ENCODE measurements at regions not wholly inside any gene's neighbourhood (a gene's known extent, or its start where the extent isn't known, plus 50 kb on each side); places are given as distances from the start of the nearest gene placed in this dataset.

- H3K4me3 Mint-ChIP-seq, result no peak overlapping the region
- no peaks in the 10 kb centered on the region for H3K36me3 ChIP-seq (ENCODE audit: insufficient read depth, low read length)
- no peak overlapping the region for H3K4me3 ChIP-seq (ENCODE audit: low read length)
- H3K36me3 Mint-ChIP-seq (ENCODE audit: low read depth), result no peaks in the 10 kb centered on the region
- no peaks in the 10 kb centered on the region for H3K9me3 ChIP-seq (ENCODE audit: control insufficient read depth in 1 of 2, insufficient read depth in 1 of 2, low read length in 2 of 2)
- intact Hi-C loops (cut with DNase I, micrococcal nuclease), result no loop called here
- POLR2A ChIA-PET, result no interaction called here
- H3K27ac ChIP-seq (ENCODE audit: low read depth in 1 of 2, low read length in 2 of 2), result no peak overlapping the region
- CTCF ChIA-PET, result no interaction called here
- no peak overlapping the region for H3K27ac Mint-ChIP-seq
- no peaks in the 10 kb centered on the region for H3K4me1 Mint-ChIP-seq (ENCODE audit: low read depth)
- DNase-seq, result no peak
- peaks cover 1% of the 10 kb centered on the region for H3K9me3 Mint-ChIP-seq
- no peak for ATAC-seq (ENCODE audit: poor library complexity)
- peaks cover 7% of the 10 kb centered on the region for H3K27me3 Mint-ChIP-seq
- peaks cover 0 to 5% of the 10 kb centered on the region in 2 experiments for H3K27me3 ChIP-seq (ENCODE audit: control insufficient read depth in 1 of 2, insufficient read depth in 2 of 2, low read length in 2 of 2)
- no peaks in the 10 kb centered on the region for H3K4me1 ChIP-seq (ENCODE audit: insufficient read depth, low read length)
- TF ChIP-seq CTCF (IDR thresholded peaks at IDR 0.05), result no peak
Measured at GRCh38 chr6:169079650-169080049, 174.0 kb downstream of the THBS2 start.

- H3K4me1 ChIP-seq (ENCODE audit: insufficient read depth, low read length), result no peaks in the 10 kb centered on the region
- peaks cover 0 to 5% of the 10 kb centered on the region in 2 experiments for H3K27me3 ChIP-seq (ENCODE audit: control insufficient read depth in 1 of 2, insufficient read depth in 2 of 2, low read length in 2 of 2)
- ChIA-PET CTCF (no interaction called here), POLR2A (no interaction called here)
- Mint-ChIP-seq H3K4me1 (ENCODE audit: low read depth) (no peaks in the 10 kb centered on the region), H3K27me3 (peaks cover 12% of the 10 kb centered on the region), H3K9me3 (no peaks in the 10 kb centered on the region), H3K4me3 (no peak overlapping the region), H3K36me3 (ENCODE audit: low read depth) (no peaks in the 10 kb centered on the region), H3K27ac (no peak overlapping the region)
- H3K36me3 ChIP-seq (ENCODE audit: insufficient read depth, low read length), result no peaks in the 10 kb centered on the region
- ATAC-seq (ENCODE audit: poor library complexity) (no peak), DNase-seq (no peak)
- intact Hi-C loops (cut with DNase I, micrococcal nuclease), result no loop called here
- H3K27ac ChIP-seq (ENCODE audit: low read depth in 1 of 2, low read length in 2 of 2), result no peak overlapping the region
- no peak overlapping the region for H3K4me3 ChIP-seq (ENCODE audit: low read length)
- TF ChIP-seq CTCF (IDR thresholded peaks at IDR 0.05), result no peak
- H3K9me3 ChIP-seq (ENCODE audit: control insufficient read depth in 1 of 2, insufficient read depth in 1 of 2, low read length in 2 of 2), result no peaks in the 10 kb centered on the region
Measured at GRCh38 chr6:169078399-169079145, 175.1 kb downstream of the THBS2 start.

- Histone ChIP-seq H3K27me3 (ENCODE audit: control insufficient read depth in 1 of 2, insufficient read depth in 2 of 2, low read length in 2 of 2) (peaks cover 0 to 5% of the 10 kb centered on the region in 2 experiments), H3K27ac (ENCODE audit: low read depth in 1 of 2, low read length in 2 of 2) (no peak overlapping the region), H3K4me3 (ENCODE audit: low read length) (no peak overlapping the region), H3K36me3 (ENCODE audit: insufficient read depth, low read length) (no peaks in the 10 kb centered on the region), H3K4me1 (ENCODE audit: insufficient read depth, low read length) (no peaks in the 10 kb centered on the region), H3K9me3 (ENCODE audit: control insufficient read depth in 1 of 2, insufficient read depth in 1 of 2, low read length in 2 of 2) (peaks cover 0 to 5% of the 10 kb centered on the region in 2 experiments)
- ATAC-seq (ENCODE audit: poor library complexity), result no peak
- ChIA-PET CTCF (no interaction called here), POLR2A (no interaction called here)
- no peak for TF ChIP-seq CTCF (IDR thresholded peaks at IDR 0.05)
- no peak overlapping the region for H3K4me3 Mint-ChIP-seq
- intact Hi-C loops (cut with DNase I, micrococcal nuclease), result no loop called here
- no peak overlapping the region for H3K27ac Mint-ChIP-seq
- H3K4me1 Mint-ChIP-seq (ENCODE audit: low read depth), result no peaks in the 10 kb centered on the region
- H3K9me3 Mint-ChIP-seq, result no peaks in the 10 kb centered on the region
- no peak for DNase-seq
- no peaks in the 10 kb centered on the region for H3K36me3 Mint-ChIP-seq (ENCODE audit: low read depth)
- H3K27me3 Mint-ChIP-seq, result peaks cover 12% of the 10 kb centered on the region
Measured at GRCh38 chr6:169075915-169076654, 177.6 kb downstream of the THBS2 start.
